Nephron progenitor cell (in vitro differentiated cells): ENCODE measurements at regions not wholly inside any gene's neighbourhood (a gene's known extent, or its start where the extent isn't known, plus 50 kb on each side); places are given as distances from the start of the nearest gene placed in this dataset.

Source experiments
- DNase-seq: peaks from one replicate; pipeline ENCODE4 v3.0.0; 2021
- H3K27ac Mint-ChIP-seq: 2 replicates; pipeline ENCODE4 v1.8.0; 2021; ENCODE audit warnings: mild to moderate bottlenecking, moderate library complexity, mixed read lengths
- H3K27me3 Mint-ChIP-seq: 2 replicates; pipeline ENCODE4 v1.8.0; 2021; ENCODE audit warnings: mild to moderate bottlenecking, low read depth, mixed read lengths; ENCODE audit not compliant: poor library complexity
- H3K36me3 Mint-ChIP-seq: 2 replicates; pipeline ENCODE4 v1.8.0; 2021; ENCODE audit warnings: low read depth, mixed read lengths
- H3K4me1 Mint-ChIP-seq: 2 replicates; pipeline ENCODE4 v1.8.0; 2021; ENCODE audit warnings: mixed read lengths
- H3K4me3 Mint-ChIP-seq: 2 replicates; pipeline ENCODE4 v1.8.0; 2021; ENCODE audit warnings: mild to moderate bottlenecking, moderate library complexity, mixed read lengths
- H3K9me3 Mint-ChIP-seq: 2 replicates; pipeline ENCODE4 v1.8.0; 2021; ENCODE audit warnings: mild to moderate bottlenecking, moderate library complexity, mixed read lengths
- CTCF ChIP-seq: fragments of 200-600 bp; sonication (generic); IDR thresholded peaks from 2 replicates; pipeline ENCODE4 v1.5.0; 2021; ENCODE audit warnings: antibody characterized with exemption

GRCh38 chr12:34299802-34300193, 277.5 kb downstream of the ALG10 start:
- peaks cover 4% of the 10 kb centered on the region for H3K36me3 Mint-ChIP-seq
- H3K27me3 Mint-ChIP-seq = peaks cover 2% of the 10 kb centered on the region
- no peak overlapping the region for H3K4me3 Mint-ChIP-seq
- no peak for DNase-seq
- H3K4me1 Mint-ChIP-seq = no peaks in the 10 kb centered on the region
- H3K9me3 Mint-ChIP-seq = peaks cover 100% of the 10 kb centered on the region
- no peak overlapping the region for H3K27ac Mint-ChIP-seq
- no peak for TF ChIP-seq CTCF

- TF ChIP-seq CTCF = no peak
- peaks cover 4% of the 10 kb centered on the region for H3K36me3 Mint-ChIP-seq
- H3K4me3 Mint-ChIP-seq = no peak overlapping the region
- H3K4me1 Mint-ChIP-seq = no peaks in the 10 kb centered on the region
- no peak overlapping the region for H3K27ac Mint-ChIP-seq
- peaks cover 100% of the 10 kb centered on the region for H3K9me3 Mint-ChIP-seq
- H3K27me3 Mint-ChIP-seq = peaks cover 2% of the 10 kb centered on the region
- no peak for DNase-seq
Measured at GRCh38 chr12:34300376-34301250, 278.3 kb downstream of the ALG10 start.

- H3K4me1 Mint-ChIP-seq = no peaks in the 10 kb centered on the region
- no peak for TF ChIP-seq CTCF
- H3K27ac Mint-ChIP-seq = peak overlapping the region; percentile 25
- DNase-seq = no peak
- H3K27me3 Mint-ChIP-seq = peaks cover 2% of the 10 kb centered on the region
- H3K9me3 Mint-ChIP-seq = peaks cover 100% of the 10 kb centered on the region
- H3K36me3 Mint-ChIP-seq = peaks cover 4% of the 10 kb centered on the region
- no peak overlapping the region for H3K4me3 Mint-ChIP-seq
Measured at GRCh38 chr12:34301251-34302130, 279.2 kb downstream of the ALG10 start.

DNA sequence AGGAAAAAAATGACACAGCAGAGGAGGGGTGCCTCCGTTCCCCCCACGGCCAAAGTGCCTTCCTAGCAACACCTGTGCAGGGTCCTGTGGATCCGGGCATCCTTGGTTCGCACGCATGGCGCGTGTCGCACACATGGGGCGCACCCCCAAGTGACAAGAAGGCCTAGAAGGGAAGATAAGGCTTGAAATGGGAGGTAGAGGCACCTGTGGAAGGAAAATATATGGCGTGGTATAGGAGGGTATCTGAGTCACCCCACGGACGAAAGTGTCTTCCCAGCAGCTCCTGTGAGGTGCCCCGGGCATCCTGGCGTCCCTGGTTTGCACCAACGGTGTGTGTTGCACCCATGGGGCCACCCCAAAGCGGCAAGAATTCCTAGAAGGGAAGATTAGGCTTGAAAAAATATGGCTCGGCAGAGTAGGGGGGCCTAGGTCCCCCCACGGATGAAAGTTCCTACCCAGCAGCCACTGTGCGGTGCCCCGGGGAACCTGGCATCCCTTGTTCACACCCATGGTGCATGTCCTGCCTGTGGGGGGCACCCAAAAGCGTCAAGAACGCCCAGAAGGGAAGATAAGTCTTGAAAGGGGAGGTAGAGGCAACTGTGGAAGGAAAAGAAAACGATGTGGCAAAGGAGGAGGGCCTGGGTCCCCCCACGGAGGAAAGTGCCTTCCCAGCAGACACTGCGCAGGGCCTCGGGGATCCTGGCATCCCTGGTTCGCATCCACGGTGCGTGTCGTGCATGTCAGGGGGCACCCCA, 280.0 kb downstream of the ALG10 start:
- no peak overlapping the region for H3K4me3 Mint-ChIP-seq
- no peak for TF ChIP-seq CTCF
- H3K36me3 Mint-ChIP-seq = peaks cover 4% of the 10 kb centered on the region
- H3K4me1 Mint-ChIP-seq = no peaks in the 10 kb centered on the region
- H3K9me3 Mint-ChIP-seq = peaks cover 100% of the 10 kb centered on the region
- no peak for DNase-seq
- H3K27ac Mint-ChIP-seq = no peak overlapping the region
- H3K27me3 Mint-ChIP-seq = peaks cover 2% of the 10 kb centered on the region

DNA sequence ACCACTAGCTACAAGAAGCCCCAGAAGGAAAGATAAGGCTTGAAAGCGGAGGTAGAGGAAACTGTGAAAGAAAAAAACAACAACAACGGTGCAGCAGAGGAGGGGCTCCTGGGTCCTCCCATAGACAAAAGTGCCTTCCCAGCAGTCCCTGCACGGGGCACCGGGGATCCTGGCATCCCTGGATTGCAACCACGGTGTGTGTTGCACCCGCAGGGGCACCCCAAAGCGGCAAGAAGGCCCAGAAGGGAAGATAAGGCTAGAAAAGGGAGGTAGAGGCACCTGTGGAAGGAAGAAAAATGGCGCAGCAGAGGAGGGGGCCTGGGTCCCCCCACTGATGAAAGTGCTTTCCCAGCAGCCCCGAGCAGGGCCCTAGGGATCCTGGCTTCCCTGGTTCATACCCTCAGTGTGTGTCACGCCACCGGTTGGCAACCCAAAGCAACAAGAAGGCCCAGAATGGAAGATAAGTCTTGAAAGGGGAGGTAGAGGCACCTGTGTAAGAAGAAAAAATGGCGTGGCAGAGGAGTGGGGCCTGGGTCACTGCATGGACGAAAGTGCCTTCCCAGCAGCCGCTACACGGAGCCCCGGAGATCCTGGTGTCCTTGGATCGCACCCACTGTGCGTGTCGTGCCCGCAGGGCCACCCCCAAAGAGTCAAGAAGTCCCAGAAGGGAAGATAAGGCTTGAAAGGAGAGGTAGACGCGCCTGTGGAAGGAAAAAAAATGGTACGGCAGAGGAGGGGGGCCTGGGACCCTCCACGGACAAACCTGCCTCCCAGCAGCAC, 281.0 kb downstream of the ALG10 start:
- peaks cover 4% of the 10 kb centered on the region for H3K36me3 Mint-ChIP-seq
- DNase-seq = no peak
- no peak overlapping the region for H3K4me3 Mint-ChIP-seq
- no peak for TF ChIP-seq CTCF
- no peak overlapping the region for H3K27ac Mint-ChIP-seq
- no peaks in the 10 kb centered on the region for H3K4me1 Mint-ChIP-seq
- peaks cover 7% of the 10 kb centered on the region for H3K27me3 Mint-ChIP-seq
- peaks cover 100% of the 10 kb centered on the region for H3K9me3 Mint-ChIP-seq
